ENCODE measurements at regions not wholly inside any gene's neighbourhood (a gene's known extent, or its start where the extent isn't known, plus 50 kb on each side); places are given as distances from the start of the nearest gene placed in this dataset.

DNA sequence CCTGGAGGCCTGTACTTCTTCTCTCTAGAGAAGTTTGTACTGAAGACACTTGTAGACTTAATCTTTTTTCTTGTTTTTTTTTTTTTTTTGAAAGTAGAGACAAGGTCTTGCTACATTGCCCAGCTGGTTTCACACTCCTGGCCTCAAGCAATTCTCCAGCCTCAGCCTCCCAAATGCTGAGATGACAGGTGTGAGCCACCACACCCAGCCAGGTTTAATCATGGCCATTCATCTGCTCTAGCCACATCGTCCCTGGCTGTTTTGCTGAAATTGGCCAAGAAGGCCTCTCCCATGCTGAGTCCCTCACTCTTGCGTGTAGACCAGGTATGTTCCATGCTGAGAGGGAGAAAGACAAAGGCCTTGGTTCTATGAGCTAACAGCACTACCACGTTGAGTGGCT lies 176.2 kb downstream of the JCAD start:
- TF ChIP-seq, protein P1, sequence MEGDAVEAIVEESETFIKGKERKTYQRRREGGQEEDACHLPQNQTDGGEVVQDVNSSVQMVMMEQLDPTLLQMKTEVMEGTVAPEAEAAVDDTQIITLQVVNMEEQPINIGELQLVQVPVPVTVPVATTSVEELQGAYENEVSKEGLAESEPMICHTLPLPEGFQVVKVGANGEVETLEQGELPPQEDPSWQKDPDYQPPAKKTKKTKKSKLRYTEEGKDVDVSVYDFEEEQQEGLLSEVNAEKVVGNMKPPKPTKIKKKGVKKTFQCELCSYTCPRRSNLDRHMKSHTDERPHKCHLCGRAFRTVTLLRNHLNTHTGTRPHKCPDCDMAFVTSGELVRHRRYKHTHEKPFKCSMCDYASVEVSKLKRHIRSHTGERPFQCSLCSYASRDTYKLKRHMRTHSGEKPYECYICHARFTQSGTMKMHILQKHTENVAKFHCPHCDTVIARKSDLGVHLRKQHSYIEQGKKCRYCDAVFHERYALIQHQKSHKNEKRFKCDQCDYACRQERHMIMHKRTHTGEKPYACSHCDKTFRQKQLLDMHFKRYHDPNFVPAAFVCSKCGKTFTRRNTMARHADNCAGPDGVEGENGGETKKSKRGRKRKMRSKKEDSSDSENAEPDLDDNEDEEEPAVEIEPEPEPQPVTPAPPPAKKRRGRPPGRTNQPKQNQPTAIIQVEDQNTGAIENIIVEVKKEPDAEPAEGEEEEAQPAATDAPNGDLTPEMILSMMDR (IDR thresholded peaks at IDR 0.05): no peak
- no peak for TF ChIP-seq POLR2A (IDR thresholded peaks at IDR 0.05)
